ENCODE measurements at regions not wholly inside any gene's neighbourhood (a gene's known extent, or its start where the extent isn't known, plus 50 kb on each side); places are given as distances from the start of the nearest gene placed in this dataset.
"Not testable (repeated sequence)": the region's sequence is repeated elsewhere in the genome, so short reads cannot be mapped to it uniquely, and the experiment has no call there.

- DNase-seq (ENCODE audit: low read depth), result peak; percentile 30
- H3K4me3 ChIP-seq (ENCODE audit: low read depth, low read length), result not testable (repeated sequence)
These were observed 52.4 kb upstream of the PMPCB start for GRCh38 chr7:103244865-103245264.

GRCh38 chr7:103240806-103241205 lies 56.4 kb upstream of the PMPCB start:
- DNase-seq (ENCODE audit: low read depth), result peak; percentile 74
- no peak overlapping the region for H3K4me3 ChIP-seq (ENCODE audit: low read depth, low read length)
- no peak for TF ChIP-seq CTCF (IDR thresholded peaks at IDR 0.05; ENCODE audit: control insufficient read depth, extremely low read depth, insufficient read depth)

- not testable (repeated sequence) for H3K4me3 ChIP-seq (ENCODE audit: low read depth, low read length)
These were observed 61.4 kb upstream of the PMPCB start for GRCh38 chr7:103235824-103236223.

GRCh38 chr7:103234877-103235276 lies 62.4 kb upstream of the PMPCB start:
- H3K4me3 ChIP-seq (ENCODE audit: low read depth, low read length); DNase-seq (ENCODE audit: low read depth): not testable (repeated sequence)

More at GRCh38 chr7:103235824-103236223, 61.4 kb upstream of the PMPCB start:
- not testable (repeated sequence) for DNase-seq (ENCODE audit: low read depth)

GRCh38 chr7:103227787-103228186 lies 69.4 kb upstream of the PMPCB start:
- not testable (repeated sequence) for DNase-seq (ENCODE audit: low read depth); H3K4me3 ChIP-seq (ENCODE audit: low read depth, low read length)

- H3K4me3 ChIP-seq (ENCODE audit: low read depth, low read length); DNase-seq (ENCODE audit: low read depth): not testable (repeated sequence)
These were observed 71.4 kb upstream of the PMPCB start for GRCh38 chr7:103225798-103226197.

GRCh38 chr7:103223065-103223464 lies 74.2 kb upstream of the NAPEPLD start:
- DNase-seq (ENCODE audit: low read depth); H3K4me3 ChIP-seq (ENCODE audit: low read depth, low read length): not testable (repeated sequence)

GRCh38 chr7:103211049-103211448 lies 62.1 kb upstream of the NAPEPLD start:
- not testable (repeated sequence) for H3K4me3 ChIP-seq (ENCODE audit: low read depth, low read length)

GRCh38 chr7:103199191-103199590 lies 50.3 kb upstream of the NAPEPLD start:
- not testable (repeated sequence) for DNase-seq (ENCODE audit: low read depth); H3K4me3 ChIP-seq (ENCODE audit: low read depth, low read length)

More at GRCh38 chr7:103211049-103211448, 62.1 kb upstream of the NAPEPLD start:
- not testable (repeated sequence) for DNase-seq (ENCODE audit: low read depth)

Data from LNCaP clone FGC (cell line).